ENCODE measurements at regions not wholly inside any gene's neighbourhood (a gene's known extent, or its start where the extent isn't known, plus 50 kb on each side); places are given as distances from the start of the nearest gene placed in this dataset.

DNA sequence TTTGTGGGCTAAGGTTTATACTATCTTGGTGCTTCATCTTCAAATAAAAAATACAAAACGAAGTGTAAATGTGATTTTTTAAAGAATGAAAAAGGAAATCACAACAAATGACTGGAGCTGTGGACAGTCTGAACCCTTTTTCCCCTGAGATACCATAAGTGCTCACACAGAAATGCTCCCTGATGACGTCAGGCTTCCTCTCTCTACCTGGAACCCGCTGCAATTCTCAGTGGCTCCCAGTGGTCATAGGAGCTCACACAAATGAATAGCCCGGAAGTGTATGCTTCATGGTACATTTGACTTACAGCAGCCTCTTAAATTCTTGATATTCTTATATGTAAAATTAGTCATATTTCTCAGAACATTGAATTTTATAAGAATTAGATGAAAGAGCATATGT lies 249.7 kb upstream of the GYPC start:
- no peak for DNase-seq (ENCODE audit: low spot score)

DNA sequence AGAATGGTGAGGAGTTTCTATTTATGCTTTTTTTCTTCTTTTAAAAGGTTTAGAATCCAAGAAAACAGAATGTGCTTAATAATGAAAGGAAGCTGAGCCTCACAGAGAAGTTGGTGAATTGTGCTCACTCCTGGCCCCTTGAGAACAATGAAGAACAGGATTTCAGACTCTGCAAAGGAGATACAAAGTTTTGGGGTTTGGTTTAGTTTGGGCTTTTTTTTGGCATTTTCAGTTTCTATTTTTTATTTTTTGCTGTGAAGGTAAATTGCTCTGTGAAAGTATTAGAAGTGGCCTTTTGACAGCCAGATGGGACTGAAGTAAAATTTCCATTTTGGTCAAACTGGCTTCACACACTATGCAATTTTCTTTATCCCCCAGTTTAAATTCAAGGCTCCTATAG lies 247.3 kb upstream of the GYPC start:
- no peak for DNase-seq (ENCODE audit: low spot score)

DNA sequence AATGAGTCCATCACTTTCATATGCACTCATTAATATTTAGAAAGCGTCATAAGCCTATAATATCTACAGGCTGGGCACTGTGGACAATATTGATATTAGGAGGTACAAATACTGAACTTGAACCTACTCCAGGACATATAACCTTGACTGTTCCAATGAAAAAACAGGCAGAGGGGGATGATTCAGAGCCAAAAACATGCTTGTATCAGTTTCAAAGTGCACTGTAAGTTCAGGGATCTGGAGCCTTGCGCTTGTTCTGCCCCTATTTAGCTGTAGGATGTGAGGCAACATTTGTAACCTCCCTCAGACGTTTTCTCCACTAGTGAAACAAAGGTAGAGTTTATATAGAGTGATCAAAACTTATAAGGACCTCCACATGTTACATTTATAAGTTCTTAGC lies 246.1 kb upstream of the GYPC start:
- no peak for DNase-seq (ENCODE audit: low spot score)

DNA sequence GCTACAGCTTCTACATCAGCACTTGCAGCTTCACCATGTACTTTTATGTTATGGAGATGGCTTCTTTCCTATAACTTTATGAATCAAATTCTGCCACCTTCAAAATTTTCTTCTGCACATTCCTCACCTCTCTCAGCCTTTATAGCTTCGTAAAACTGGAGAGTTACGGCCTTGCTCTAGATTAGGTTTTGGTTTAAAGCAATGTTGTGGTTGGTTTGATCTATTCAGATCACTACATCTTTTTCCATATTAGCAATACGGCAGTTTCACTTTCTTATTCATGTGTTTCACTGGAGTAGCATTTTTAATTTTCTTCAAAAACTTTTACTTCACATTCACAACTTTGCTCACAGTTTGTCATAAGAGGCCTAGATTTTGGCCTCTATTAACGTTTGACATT lies 242.9 kb upstream of the GYPC start:
- no peak for DNase-seq (ENCODE audit: low spot score)

DNA sequence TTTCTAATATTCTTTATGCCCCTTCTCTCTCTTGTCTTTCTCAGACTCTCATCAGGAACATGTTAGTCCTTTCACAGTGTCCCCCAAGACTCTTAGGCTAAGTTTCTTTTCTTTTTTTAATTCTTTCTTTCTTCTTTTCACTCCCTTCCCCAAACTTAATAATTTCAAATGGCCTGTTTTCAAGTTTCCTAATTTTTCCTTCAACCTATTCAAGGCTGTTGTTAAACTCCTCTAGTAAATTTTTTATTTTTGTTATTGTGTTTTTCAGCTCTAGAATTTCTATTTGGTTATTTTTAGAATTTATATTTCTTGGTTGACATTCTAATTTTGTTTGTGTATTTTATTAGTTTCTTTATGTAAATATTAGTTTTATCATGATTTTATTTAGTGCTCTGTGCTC lies 236.6 kb upstream of the GYPC start:
- no peak for DNase-seq (ENCODE audit: low spot score)

DNA sequence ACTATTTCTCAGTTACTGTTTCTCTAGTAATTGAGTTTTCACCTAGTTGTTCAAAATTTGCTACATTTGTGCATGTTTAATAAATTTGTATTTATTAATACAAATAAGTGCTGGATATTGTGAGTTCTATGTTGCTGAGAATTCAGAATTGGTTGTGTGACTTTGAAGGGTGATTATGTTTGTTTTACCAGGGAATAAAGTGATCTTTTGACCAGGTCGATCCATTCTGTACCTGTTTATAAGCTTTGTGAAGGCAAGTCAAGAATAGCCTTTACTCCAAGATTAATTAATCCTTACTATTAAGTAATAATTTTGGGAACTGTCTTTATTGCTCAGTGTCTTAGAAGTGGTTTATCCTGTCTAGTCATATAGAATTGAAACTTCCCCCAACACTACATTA lies 230.0 kb upstream of the GYPC start:
- no peak for DNase-seq (ENCODE audit: low spot score)

DNA sequence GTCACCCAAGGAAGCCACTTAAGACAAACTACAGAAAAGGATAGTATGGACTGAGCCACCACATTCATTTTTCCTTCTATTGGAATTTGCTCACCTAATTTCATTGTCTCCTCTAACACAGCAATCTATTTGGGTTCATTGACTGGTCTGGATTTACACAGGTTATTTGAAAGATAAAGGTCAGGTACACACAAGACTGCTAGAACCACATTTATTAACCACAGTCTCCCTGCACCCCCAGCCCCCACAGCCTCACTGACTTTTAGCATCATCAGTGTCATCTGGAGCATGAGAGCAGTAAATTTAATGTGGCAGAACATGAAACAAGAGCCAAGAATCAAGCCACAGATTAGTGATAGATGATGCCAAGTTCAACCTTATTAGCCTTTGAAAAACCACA lies 226.9 kb upstream of the GYPC start:
- no peak for DNase-seq (ENCODE audit: low spot score)

DNA sequence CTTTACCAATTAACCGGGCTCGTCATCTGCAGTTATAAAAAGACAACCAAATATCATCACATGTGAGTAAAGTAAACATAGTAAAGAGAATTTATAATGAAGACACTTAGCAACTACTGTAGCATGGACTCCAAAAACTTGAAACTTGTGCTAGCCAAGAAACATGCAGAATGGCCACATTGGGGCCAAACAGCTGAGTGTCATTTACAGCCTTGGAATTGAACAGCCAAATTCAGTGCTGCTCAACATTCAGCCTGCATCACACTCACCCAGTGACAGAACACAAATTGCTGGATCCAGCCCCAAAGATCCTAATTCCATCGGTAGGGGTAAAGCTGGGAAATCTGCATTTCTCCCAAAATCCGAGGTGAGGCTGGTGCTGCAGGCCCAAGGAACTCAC lies 224.8 kb upstream of the GYPC start:
- no peak for DNase-seq (ENCODE audit: low spot score)

DNA sequence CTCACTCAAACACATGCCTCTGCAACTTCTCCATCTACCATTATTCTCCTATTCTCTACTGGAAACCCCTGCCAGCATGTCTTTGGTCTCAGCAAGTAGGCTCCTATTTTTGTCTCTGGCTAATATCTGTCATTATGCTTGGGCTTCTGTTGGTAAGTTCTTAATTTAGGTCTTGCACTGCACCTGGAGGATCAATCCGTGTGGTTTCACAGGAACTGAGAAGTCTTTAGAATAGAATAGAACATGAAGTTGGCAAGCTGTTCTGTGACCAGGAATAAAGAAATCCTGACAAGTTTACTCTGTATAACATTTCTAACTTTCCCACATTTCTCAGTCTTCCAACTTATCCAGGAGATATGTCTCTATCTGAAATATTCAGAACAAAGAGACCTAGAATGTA lies 219.5 kb upstream of the GYPC start:
- DNase-seq (ENCODE audit: low spot score), result no peak

DNA sequence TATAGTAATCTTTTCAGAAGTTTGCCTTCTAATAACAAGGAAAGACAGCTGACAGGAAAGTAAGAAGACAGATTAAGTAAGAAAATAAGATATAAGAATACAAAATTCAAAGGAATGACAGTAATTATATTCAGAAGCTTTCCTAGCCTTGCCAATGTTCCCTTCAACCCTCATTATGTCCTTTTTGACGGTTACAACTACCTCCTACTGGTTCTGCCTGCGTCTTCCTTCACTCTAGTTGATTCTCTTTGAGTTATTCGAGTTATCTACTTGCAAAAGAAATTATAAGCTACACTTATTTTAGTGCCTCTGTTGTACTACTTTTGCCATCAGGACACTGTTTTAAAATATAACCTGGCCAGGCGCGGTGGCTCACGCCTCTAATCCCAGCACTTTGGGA lies 218.9 kb upstream of the GYPC start:
- DNase-seq (ENCODE audit: low spot score), result no peak

DNA sequence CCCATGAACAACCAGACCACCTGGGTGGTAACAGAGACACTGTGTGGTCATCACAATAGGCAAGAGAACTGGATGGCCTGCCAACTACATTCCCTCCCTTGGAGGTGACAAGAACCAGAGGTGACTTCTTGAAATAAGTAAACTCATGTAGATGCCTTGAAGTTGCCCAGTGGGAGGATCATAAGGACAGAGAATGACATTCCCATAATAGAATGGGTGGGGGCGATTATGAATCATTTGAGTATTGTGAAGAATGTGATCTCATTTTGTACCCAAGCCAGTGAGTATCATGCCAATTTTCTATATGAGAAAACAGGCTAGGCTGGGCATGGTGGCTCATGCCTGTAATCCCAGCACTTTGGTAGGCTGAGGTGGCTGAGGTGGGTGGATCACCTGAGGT lies 211.4 kb upstream of the GYPC start:
- DNase-seq (ENCODE audit: low spot score), result no peak

DNA sequence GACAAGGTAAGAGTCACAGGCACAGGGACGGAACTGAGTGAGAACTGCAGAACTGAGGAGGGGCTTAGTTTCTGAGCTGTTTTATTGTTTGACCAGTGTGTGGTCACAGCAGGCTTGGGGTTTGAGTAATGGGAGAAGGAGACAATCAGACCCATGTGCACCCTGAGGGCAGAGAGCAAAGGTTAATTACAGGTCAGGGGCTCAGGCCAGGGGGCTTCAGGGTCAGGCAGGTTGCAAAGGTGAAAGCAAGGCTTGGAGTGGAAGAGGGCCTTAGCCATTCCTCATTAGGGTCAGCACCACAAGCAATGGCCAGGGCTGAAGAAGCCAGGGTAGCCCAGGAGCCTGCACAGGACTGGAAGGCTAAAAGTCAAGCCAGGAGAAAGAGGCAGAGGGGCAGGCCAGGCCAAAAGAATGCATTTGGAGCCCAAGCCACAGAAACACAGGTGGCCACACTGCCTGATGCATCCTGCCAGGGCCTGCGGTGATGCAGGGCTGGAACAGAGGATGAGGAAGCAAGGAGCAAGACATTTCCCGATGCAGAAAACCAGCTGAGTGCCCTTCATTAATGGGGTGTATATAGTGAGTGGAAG lies 209.8 kb upstream of the GYPC start:
- DNase-seq (ENCODE audit: low spot score), result no peak

DNA sequence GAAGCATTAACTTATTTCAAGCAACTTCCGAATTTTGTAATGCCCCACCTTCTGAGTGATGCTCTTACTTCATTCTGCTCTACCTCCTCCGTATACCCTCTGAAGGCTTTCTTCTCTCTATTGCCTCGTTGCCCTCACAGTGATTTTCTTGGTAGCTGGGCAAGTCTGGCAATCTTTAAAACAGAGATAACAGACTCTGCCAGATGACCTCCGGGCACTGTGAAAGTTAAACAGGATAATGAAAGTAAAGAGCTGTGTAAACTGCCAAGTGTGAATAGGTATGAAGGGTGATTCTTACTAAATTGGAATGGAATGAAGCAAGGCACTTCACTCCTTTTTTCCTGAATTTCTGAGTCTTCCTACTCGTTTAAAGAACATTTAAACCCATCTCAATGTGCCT lies 207.3 kb upstream of the GYPC start:
- no peak for DNase-seq (ENCODE audit: low spot score)

DNA sequence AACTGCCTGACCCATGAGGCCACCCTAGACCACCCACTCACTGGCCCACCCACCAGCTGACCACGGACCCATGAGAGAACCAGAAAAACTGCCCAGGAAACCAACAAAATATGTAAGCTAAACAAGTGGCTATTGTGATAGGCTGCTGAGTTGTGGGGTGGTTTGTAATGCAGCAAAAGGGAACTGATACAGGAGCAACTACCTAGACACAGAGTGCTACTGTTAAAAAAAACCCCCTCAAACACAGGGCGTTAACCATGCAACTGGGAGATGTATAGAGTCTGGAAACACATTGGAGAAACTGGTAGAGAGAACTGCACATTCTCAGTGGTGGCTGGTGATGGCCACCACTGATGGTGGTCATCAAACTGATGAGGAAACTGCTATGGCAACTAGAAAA lies 206.3 kb upstream of the GYPC start:
- no peak for DNase-seq (ENCODE audit: low spot score)

DNA sequence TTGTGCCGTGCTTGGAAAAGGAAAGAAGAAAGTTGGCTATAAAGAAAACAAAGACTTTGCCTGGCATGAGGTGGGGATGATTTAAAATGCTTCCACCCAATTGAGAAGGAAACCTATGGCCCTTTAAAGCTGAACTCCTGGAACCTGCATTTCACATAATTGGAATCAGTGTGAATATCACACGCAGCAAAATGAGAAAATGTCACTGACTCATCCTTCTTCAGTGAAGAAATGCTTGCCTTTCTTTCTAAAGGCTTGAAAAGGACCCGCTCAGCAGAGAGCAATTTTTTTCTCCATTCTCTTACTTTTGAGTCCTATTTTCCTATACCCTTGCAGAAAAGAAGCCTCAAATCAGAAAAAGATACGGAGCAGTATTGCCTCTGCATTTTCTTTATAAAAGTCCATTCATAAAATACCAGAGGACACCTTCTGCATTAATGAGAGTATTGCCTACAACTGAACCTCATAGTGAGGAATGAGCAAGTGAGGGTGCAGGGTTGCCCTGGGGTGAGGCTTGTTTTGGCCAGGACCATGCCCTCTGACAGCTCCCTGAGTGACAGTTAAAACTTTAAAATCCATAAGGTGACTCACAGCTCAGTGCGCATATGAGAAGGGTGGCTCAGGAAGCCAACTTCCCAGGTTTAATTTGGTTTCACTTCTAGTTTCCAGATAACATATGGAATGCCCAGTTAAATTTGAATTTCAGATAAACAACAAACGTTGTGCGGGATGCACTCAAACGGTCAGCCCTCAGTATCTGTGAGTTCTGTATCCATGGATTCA lies 191.9 kb upstream of the GYPC start:
- no peak for DNase-seq (ENCODE audit: low spot score)

DNA sequence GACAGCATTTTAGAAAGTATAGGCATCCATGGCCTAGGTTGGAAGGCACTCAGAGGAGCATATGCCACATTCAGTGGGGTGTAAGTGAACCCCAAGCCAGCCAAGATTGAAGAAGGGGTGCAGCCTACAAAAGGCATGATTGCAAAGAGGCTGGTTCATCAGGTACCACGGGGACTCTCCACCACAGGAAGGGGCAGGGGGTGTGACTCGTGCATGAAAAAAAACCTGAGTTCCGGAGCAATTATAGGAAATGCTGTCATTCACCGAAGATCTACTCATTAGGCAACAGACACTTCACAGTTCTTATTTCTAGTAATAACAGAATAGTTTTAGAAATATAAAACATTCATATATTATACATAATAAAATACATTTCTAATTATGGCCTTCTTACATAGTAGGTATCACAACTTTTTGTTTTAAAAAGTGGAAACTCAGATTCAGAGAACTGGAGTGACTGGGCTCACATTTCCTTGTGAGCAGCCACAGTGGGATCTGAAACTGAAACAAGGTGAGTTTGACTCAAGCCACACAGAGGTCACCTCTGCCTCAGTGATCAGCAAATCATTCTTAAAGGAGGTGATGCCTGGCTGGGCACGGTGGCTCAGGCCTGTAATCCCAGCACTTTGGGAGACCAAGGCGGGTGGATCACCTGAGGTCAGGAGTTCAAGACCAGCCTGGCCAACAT lies 188.4 kb upstream of the GYPC start:
- no peak for DNase-seq (ENCODE audit: low spot score)

DNA sequence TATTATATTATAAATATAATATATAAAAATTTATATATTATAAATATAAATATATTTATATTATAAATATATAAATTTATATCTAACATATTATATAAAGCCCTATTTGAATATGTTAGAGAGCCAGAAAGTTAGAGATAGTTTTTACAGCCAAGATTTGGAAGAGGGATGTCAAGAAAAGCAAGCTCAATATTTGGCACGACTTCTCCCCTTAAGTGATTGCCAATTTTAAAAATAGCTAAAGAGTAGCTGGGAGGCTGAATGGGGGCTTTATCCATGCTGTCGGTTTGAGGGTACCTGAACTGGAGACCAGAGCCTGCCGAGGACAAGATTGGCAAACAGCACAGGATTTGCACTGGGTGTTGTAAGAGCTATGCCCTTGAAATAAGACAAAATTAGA lies 180.9 kb upstream of the GYPC start:
- DNase-seq (ENCODE audit: low spot score), result no peak

DNA sequence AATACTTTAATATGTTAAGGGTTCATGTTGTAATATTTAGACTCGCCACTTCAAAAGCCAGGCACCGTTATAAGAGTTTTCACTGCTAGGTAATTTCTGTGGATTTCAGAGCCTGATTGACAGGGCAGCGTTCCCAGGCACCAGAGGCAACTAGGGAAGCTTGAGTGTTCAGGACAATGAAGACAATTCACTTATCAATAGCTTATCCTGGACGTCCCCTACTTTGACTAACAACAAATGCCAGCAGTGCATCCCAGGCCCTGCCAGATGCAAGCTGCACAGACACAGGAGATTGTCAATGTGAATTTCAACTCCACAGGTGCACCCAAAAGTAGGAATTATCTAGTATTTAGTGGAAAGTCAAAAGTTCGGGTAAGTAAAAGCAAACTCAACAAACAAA lies 179.3 kb upstream of the GYPC start:
- DNase-seq (ENCODE audit: low spot score), result no peak

DNA sequence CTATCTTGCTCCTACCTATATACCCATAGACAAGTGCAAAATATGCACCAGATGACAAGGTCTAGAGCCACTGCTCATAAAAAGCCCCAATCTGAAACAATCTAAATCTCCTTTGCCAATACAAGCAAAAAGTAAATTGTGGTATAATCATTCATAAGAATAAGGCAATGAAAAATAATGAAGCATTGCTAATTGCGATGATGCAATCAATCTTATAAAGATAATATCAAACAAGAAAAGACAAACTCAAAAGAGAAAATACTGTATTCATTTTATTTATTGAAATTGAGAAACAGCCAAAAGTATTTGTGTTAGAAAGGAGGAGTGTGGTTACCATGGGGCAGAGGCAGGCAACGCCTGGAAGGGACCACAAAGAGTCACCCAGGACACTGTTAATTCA lies 175.9 kb upstream of the GYPC start:
- DNase-seq (ENCODE audit: low spot score), result no peak

DNA sequence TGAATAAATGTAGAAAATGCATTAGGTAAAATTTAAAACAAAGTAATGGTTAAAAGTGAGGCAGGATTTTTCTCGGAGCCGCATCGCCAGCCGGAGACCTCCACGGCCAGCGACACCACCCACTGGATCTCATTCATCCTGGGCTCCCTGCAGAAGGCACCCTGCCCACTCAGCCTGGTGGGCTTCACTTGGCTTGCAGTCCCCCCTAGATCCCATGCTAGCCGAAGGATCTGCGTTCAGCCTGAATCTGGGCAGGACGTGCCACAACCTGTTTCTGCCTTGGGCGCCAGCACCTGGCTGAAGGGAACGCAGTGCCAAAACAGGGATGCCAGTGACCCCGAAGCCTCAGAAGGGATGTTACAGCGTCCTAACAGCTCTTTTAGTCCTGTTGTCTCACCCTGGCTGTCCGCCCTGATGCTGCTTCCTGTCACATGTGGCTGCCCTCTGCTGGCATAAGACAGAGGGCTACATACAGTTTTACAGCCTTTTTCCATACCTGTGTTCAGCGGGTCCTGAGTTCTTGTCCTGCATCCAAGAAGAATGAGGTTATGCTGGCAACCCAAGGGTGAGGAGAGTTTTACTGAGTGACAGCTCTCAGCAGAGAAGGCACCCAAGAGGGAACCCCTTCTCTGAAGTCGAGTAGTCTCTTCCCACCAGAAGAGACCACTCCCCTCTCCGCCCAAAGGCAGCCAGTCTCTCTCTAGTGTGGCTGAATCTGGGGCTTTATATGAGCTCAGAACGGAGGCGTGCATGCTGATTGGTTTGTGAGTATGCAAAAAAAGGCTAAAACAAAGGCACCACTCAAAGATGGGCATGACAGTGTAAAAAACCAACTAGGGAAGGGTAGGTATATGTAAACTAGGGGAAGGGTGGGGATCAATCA lies 173.1 kb upstream of the GYPC start:
- no peak for DNase-seq (ENCODE audit: low spot score)

DNA sequence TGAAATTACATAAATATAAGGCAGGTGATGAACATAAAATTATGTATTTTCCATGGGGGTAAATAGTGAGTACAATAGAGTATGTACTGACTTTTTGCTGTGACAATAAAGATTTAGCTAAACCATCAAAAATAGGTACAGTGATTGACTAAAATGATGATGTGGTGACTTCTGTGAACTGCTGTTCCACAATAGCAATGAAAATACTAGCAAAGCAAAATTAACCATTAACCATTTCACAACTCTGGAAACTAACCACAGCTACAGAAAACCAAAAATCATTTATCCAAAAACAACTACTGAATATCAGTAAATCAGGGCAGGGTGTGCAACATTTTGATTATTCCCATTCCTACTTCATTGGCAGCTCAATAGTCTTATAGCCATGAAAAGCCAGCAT lies 161.4 kb upstream of the GYPC start:
- DNase-seq (ENCODE audit: low spot score), result no peak

DNA sequence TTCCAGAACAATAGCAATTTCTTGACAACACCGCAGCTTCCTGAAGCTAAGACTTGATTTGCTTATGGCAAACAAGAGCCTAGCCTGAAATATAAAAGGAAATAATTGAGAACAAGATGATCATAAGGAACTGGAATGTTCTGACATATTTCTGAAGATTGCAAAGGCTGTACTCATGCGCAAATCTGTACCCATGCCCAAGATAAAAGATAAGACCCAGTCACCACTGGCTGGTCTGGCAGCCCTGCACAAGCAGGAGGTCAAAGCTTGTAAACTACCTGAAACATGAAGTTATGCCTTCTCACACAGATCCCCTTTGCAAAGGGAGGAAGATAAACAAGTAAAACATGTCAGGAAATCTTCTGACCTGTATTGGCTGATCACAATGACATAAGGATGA lies 160.8 kb upstream of the GYPC start:
- DNase-seq (ENCODE audit: low spot score), result no peak

DNA sequence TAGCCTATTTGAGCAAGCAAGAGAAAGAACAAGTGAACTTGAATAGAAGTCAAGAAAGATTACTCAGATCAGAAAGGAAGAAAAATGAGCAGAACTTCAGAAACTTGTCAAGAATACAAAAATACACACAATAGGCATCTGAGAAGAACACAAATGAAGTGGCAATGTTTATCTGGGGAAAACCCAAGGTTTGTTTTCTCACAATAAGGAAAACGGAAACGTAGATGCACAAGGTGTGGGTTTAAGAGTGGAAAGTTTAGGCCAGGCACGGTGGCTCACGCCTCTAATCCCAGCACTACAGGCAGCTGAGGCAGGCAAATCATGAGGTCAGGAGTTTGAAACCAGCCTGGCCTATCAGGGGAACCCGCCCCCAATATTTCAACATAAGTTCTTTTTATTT lies 159.5 kb upstream of the GYPC start:
- no peak for DNase-seq (ENCODE audit: low spot score)

Measured in germinal center (tissue), 1 donor.